Sigmoid colon (tissue), 6 donors: ENCODE measurements at regions not wholly inside any gene's neighbourhood (a gene's known extent, or its start where the extent isn't known, plus 50 kb on each side); places are given as distances from the start of the nearest gene placed in this dataset.
A peak's percentile ranks its signal among the peaks of the same experiment; 100 is the strongest.

ENCODE experiments used
- DNase-seq: peaks from one replicate; pipeline ENCODE4 v3.0.0-alpha.2; 2019
- H3K27ac ChIP-seq, 4 donors: fragments of 200-600 bp; sonication (generic); one replicate each; pipeline ENCODE4 v1.5.1; 2016 to 2019; ENCODE audit warnings: mild to moderate bottlenecking in 1 of 4
- H3K27me3 ChIP-seq, 3 donors: fragments of 200-600 bp; sonication (generic); one replicate each; pipeline ENCODE4 v1.5.1; 2019; ENCODE audit warnings: mild to moderate bottlenecking in 1 of 3
- H3K36me3 ChIP-seq, 4 donors: fragments of 200-600 bp; sonication (generic); one replicate each; pipeline ENCODE4 v1.5.1; 2016 to 2019
- H3K4me1 ChIP-seq, 4 donors: fragments of 200-600 bp; sonication (generic); one replicate each; pipeline ENCODE4 v1.5.1; 2017 to 2019
- H3K4me3 ChIP-seq, 4 donors: fragments of 200-600 bp; sonication (generic); one replicate each; pipeline ENCODE4 v1.5.1; 2017 to 2019; ENCODE audit warnings: mild to moderate bottlenecking in 2 of 4, moderate library complexity in 1 of 4
- H3K9me3 ChIP-seq, 4 donors: fragments of 200-600 bp in 3 of 4; sonication (generic) in 3 of 4; one replicate each; pipeline versions ENCODE4 v1.5.1 to v1.6.1; 2013 to 2019
- EP300 ChIP-seq, 4 donors: sonication (generic); formaldehyde crosslinking; IDR thresholded peaks; one replicate each; pipeline ENCODE4 v1.6.1; 2017; ENCODE audit warnings: antibody characterized with exemption in 4 of 4
- POLR2A ChIP-seq, 2 donors: fragments of 450-650 bp; IDR thresholded peaks; one replicate each; pipeline ENCODE4 v1.6.1; 2016; ENCODE audit warnings: antibody characterized with exemption in 2 of 2, mild to moderate bottlenecking in 2 of 2, moderate library complexity in 2 of 2
- POLR2AphosphoS5 ChIP-seq, 4 donors: sonication (generic); formaldehyde crosslinking; IDR thresholded peaks; one replicate each; pipeline ENCODE4 v1.6.1; 2017; ENCODE audit warnings: antibody characterized with exemption in 4 of 4
- WGBS, 2 donors: extraction: QIAGEN DNeasy Blood & Tissue Kit; methylation state at CpG; one replicate each; pipeline ENCODE4 v1.1.7; 2013; 5-methylcytosine and 5-hydroxymethylcytosine counted together
- intact Hi-C: fragments of 100-400 bp; cut with DNase I; formaldehyde crosslinking; loops from one replicate; pipeline ENCODE4 v1.15.1; 2023
- TF ChIP-seq, protein P1 (sequence below), 4 experiments: fragments of 450-650 bp in 3 of 4; fragments of 200-600 bp in 1 of 4; IDR thresholded peaks; one replicate each; pipeline ENCODE4 v1.5.1; 2016 to 2019; ENCODE audit warnings: antibody characterized with exemption in 4 of 4, mild to moderate bottlenecking in 3 of 4, moderate library complexity in 2 of 4
- donor health status: healthy with polysubstance abuse.
- donor health status: healthy.

DNA sequence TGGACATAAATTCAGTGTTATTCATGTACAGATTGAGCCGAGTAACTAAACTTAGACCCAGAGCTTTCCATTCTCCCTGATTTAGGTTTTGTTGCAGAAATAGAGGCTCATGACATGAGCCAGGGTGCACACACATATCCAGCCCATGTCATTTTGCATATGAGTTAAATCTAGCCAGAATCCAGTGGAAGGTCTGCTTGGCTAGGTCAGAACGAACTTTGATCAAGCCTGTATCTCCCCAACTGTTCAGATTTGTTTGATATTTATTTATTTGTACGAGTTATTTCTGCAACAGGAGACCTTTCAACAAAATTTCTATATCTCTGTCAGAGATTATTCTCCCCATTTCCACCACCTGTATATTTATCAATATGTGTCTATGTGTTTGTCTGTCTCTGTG is 247.5 kb upstream of the THBS1 start:
- Histone ChIP-seq H3K4me1 (peaks cover 0 to 43% (median 23%) of the 10 kb centered on the region in 4 donors), H3K27me3 (no peaks in the 10 kb centered on the region), H3K9me3 (no peaks in the 10 kb centered on the region), H3K27ac (peak overlapping the region in 3 of 4 donors; percentile 23 to 46 (median 32)), H3K36me3 (no peaks in the 10 kb centered on the region), H3K4me3 (no peak overlapping the region)
- intact Hi-C loops: no loop called here
- 60 to 80% methylated on average over 3 of the region's 3 CpGs for WGBS, 2 donors
- DNase-seq: no peak
- TF ChIP-seq, protein P1, sequence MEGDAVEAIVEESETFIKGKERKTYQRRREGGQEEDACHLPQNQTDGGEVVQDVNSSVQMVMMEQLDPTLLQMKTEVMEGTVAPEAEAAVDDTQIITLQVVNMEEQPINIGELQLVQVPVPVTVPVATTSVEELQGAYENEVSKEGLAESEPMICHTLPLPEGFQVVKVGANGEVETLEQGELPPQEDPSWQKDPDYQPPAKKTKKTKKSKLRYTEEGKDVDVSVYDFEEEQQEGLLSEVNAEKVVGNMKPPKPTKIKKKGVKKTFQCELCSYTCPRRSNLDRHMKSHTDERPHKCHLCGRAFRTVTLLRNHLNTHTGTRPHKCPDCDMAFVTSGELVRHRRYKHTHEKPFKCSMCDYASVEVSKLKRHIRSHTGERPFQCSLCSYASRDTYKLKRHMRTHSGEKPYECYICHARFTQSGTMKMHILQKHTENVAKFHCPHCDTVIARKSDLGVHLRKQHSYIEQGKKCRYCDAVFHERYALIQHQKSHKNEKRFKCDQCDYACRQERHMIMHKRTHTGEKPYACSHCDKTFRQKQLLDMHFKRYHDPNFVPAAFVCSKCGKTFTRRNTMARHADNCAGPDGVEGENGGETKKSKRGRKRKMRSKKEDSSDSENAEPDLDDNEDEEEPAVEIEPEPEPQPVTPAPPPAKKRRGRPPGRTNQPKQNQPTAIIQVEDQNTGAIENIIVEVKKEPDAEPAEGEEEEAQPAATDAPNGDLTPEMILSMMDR (IDR thresholded peaks at IDR 0.05): no peak
- TF ChIP-seq EP300 (IDR thresholded peaks at IDR 0.05) (no peak), POLR2A (IDR thresholded peaks at IDR 0.05) (no peak), POLR2AphosphoS5 (IDR thresholded peaks at IDR 0.05) (no peak)

DNA sequence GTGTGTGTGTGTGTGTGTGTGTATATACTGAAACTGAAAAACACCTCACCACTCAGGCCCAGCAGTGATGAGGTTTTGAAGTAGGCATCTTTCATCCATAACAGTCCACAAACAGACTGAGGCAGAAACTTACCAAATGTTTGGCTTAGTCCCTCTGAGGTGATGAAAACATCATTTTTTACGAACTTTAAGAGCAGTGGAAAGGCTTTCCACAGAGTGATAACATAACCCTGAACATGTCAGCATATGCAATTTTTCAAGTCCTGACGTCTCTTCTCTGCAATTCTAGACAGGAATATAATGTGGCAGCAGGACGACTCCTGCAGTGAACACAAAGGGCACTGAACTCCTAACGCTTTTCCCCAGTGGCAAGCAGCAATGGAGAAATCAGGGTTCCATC is 247.0 kb upstream of the THBS1 start:
- H3K36me3 ChIP-seq: no peaks in the 10 kb centered on the region
- H3K4me1 ChIP-seq: peaks cover 0 to 43% (median 23%) of the 10 kb centered on the region in 4 donors
- no peak for DNase-seq
- no peak overlapping the region for H3K27ac ChIP-seq
- intact Hi-C loops: no loop called here
- no peaks in the 10 kb centered on the region for H3K9me3 ChIP-seq
- TF ChIP-seq POLR2A (IDR thresholded peaks at IDR 0.05): no peak
- TF ChIP-seq, protein P1 (IDR thresholded peaks at IDR 0.05): no peak
- no peak for TF ChIP-seq EP300 (IDR thresholded peaks at IDR 0.05)
- TF ChIP-seq POLR2AphosphoS5 (IDR thresholded peaks at IDR 0.05): no peak
- WGBS, 2 donors: 85 to 92% methylated on average over 4 of the region's 4 CpGs
- no peak overlapping the region for H3K4me3 ChIP-seq
- H3K27me3 ChIP-seq: no peaks in the 10 kb centered on the region

DNA sequence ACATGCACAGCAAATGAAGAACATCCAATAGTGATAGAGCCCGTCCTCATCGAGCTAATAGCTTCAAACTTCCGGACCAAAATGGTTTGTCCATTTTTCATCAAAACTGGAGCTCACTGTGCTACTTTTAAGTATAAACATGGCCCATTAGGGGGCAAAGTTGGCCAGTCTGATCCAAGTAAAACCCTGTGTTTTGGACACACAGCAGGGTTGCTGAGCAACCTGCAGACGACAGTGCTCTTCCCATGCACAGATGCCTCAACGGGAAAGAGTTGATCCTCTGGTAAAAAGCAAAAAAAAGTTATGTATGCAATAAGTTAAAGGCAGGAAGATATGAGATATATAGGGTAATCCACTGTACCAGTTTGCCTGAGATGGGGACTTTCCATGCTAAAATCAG is 244.0 kb upstream of the THBS1 start:
- H3K4me1 ChIP-seq: peaks cover 0 to 43% (median 22%) of the 10 kb centered on the region in 4 donors
- no peaks in the 10 kb centered on the region for H3K27me3 ChIP-seq
- H3K9me3 ChIP-seq: no peaks in the 10 kb centered on the region
- TF ChIP-seq, protein P1 (IDR thresholded peaks at IDR 0.05): no peak
- no peak for TF ChIP-seq EP300 (IDR thresholded peaks at IDR 0.05)
- 70 to 73% methylated on average over 5 of the region's 5 CpGs for WGBS, 2 donors
- H3K4me3 ChIP-seq: no peak overlapping the region
- H3K27ac ChIP-seq: peak overlapping the region in 1 of 4 donors; percentile 62
- DNase-seq: no peak
- intact Hi-C loops: no loop called here
- no peaks in the 10 kb centered on the region for H3K36me3 ChIP-seq

DNA sequence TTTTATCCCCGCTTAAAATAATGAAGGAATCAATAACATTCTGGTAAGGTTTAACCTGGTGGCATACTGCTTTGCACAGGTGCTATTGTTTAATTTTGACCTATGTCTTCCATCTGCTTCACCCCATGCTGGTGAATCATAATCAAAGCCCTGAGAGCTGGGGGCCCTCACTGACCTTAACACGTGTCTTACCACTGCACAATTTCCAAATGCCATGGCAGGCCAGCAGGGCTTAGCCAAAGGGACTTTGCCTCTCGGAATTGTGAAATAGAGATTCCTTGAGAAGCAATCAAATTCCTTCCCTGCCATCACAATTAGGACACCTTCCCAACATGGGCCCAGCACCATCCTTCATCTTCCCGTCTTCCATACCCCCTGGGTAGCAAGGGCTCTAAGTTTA is 242.6 kb upstream of the THBS1 start:
- Histone ChIP-seq H3K36me3 (no peaks in the 10 kb centered on the region), H3K27me3 (no peaks in the 10 kb centered on the region), H3K9me3 (no peaks in the 10 kb centered on the region), H3K27ac (no peak overlapping the region), H3K4me1 (peaks cover 0 to 34% (median 13%) of the 10 kb centered on the region in 4 donors), H3K4me3 (no peak overlapping the region)
- DNase-seq: no peak
- 69 to 94% methylated on average over 4 of the region's 4 CpGs for WGBS, 2 donors
- intact Hi-C loops: no loop called here
- TF ChIP-seq, protein P1 (IDR thresholded peaks at IDR 0.05): no peak
- TF ChIP-seq POLR2AphosphoS5 (IDR thresholded peaks at IDR 0.05) (no peak), EP300 (IDR thresholded peaks at IDR 0.05) (no peak), POLR2A (IDR thresholded peaks at IDR 0.05) (no peak)

DNA sequence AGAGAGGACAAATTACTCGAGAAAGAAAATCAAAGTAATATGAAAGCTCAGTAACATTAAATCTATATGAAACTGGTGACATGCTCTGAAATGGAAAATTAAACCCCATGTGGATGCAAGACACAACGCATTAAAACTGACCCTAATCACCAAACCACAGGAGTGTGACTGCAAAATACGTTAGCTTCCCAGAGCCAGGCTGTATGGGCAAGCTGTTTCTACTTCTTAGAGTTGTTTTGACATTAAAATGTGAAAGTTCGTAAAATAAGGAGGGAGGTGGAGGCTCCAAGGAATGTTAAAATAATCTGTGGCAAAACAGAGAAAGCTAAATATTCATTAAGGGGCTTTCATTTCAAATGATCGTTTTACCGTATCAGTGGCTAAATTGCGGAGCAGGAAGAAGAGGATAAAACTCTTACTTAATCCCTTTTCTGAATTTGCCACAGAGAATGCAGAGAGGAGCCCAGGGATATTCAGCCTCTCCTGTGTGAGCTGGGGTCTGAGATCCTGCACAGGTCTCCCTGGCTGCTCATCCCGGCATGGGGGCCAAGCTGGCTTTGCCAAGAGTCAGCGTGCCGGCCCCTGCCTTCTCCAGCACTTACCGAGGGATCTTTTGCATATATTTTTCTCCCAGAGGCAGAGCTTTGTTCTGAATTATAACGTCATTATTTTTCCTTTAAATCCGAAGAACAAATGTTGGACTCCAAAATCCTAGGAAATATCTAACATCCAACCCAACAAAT is 239.8 kb upstream of the THBS1 start:
- no peak overlapping the region for H3K4me3 ChIP-seq
- no peak for DNase-seq
- H3K9me3 ChIP-seq: no peaks in the 10 kb centered on the region
- TF ChIP-seq POLR2AphosphoS5 (IDR thresholded peaks at IDR 0.05): no peak
- TF ChIP-seq EP300 (IDR thresholded peaks at IDR 0.05): no peak
- TF ChIP-seq, protein P1 (IDR thresholded peaks at IDR 0.05): no peak
- TF ChIP-seq POLR2A (IDR thresholded peaks at IDR 0.05): no peak
- peaks cover 0 to 13% (median 4%) of the 10 kb centered on the region in 4 donors for H3K4me1 ChIP-seq
- intact Hi-C loops: no loop called here
- no peaks in the 10 kb centered on the region for H3K36me3 ChIP-seq
- no peaks in the 10 kb centered on the region for H3K27me3 ChIP-seq
- 77 to 87% methylated on average over 13 of the region's 13 CpGs for WGBS, 2 donors
- no peak overlapping the region for H3K27ac ChIP-seq
